Globus pallidus (tissue), 1 donor: ENCODE measurements at regions not wholly inside any gene's neighbourhood (a gene's known extent, or its start where the extent isn't known, plus 50 kb on each side); places are given as distances from the start of the nearest gene placed in this dataset.
"Not testable (repeated sequence)": the region's sequence is repeated elsewhere in the genome, so short reads cannot be mapped to it uniquely, and the experiment has no call there.

Experiments
- DNase-seq: peaks from one replicate; pipeline ENCODE4 v3.0.0-alpha.2; 2015; ENCODE audit warnings: low spot score

DNA sequence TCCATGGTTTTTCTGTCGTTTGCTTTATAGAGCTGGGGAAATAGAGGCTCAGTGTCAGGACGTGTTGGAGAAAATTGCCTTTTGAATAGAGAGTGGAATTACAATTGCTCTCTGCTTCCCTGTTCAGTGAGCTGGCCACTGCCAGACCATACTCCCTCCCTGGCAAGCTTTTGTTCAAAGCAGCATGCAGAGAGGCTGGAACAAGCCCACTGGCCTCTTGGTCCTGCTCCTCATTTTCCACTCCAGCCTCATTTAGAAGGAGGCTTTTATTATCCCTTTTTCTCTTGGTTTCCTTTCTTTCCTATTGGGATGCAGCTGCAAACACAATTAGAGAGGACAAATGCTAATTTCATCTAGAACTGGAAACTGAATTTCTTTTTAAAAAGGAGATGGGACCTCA is 302.2 kb upstream of the PODXL start:
- DNase-seq = no peak

DNA sequence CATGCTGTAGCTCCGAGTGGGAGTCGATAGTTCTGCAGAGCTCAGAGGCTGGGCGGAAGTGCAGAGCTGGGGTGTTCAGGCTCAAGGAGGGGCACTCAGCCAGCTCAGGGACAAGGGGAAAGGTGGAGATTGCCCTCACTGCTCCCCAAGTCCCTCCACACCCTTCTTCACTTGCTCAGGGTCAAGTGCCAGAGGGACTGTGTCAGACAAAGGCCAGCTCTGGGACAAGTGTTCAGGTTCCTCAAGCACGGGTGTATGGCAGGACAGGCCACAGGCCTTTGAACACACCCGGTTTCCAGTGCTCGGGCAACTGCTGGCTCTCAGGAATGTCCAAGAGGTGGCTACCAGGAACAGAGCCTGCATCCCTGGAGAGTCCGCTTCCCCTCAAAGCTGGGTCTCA is 293.0 kb upstream of the PODXL start:
- DNase-seq = no peak

DNA sequence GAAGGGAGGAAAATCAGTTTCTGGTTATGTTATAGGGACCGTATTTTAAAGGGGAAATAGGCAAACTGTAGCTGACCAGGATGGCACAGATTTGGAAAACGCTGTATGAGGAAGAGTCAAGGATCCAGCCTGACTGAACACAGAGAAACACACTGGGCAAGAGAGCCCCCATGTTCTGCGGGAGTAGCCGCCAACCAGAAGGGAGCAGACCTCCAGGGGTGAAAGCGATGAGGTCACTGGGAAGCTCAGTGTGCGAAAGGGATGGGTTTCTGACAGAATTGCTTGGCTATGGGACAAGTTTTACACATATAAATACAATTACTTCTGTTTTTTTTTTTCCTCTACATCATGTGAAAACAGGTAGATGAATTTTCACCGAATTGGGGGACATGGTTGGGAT is 291.6 kb upstream of the PODXL start:
- DNase-seq = no peak

DNA sequence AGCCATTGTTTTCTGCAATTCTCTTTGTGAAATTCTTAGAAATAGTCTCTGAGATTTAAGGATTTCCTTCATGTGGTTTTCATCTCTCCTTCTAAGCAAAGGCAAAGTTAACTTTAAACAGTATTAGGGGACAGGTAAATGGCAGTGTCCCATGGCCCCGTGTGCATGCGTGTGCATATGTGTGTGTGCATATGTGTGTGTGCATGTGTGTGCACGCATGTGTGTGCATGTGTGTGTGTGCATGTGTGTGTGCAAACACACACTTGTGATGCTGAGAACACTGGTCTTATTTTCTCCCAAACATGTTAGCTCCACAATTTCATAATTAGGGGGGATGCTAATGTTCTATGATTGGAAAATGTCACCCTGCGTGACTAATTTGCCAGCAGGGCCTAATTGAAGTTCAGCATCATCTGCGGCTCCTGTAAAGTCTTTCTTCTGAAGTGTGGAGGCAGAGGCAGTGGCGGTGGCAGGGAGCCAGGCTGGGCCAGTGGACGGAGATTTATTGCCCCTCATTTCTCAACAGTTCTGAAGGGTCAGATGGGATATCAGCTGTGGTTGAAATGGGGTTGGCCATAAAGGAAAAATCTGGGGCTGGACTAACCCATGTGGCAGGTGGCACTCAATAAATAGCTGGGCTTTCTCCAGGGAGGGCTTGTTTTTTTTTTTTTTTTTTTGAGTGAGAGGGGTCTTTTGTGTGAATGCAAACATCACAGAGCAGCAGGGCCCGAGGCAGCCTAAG is 289.3 kb upstream of the PODXL start:
- DNase-seq = no peak

DNA sequence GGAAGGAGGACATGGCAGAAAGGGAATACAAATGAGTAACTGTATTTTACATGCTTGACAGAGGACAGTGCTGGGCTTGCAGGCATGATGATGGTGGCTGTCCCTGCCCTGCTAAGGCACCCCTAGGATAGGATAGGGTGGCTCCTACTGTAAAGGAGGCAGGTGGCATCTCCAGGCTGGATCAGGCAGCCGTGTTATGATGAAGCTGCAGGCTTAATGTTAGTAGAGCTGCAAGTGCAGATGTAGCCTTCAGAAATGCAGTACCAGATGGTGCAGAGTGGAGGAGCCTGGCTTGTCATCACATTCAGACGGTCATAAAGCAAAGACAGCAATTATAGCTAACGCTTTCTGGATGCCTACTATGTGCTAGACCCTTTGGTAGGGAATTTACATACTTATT is 287.9 kb upstream of the PODXL start:
- no peak for DNase-seq

DNA sequence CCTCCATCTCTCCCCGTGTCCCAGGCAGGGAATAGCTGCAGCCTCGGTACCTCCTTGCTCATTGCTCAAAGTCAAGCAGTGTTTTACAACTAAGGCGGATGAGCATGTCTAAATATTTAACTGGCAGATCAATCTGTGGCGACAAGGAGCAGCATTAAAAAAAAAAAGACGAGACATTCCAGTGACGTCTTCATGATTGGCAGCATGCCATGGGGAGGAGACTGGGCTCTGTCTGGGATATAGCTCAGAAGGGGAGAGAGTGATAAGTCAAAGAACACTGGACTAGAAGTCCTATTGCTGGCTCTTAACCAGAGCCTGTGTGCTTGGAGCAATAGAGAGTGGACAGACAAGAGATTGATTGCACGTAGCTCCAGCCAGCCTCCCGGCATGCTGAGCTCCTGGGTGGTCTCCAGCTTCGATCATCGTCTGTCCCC is 287.5 kb upstream of the PODXL start:
- DNase-seq = no peak

DNA sequence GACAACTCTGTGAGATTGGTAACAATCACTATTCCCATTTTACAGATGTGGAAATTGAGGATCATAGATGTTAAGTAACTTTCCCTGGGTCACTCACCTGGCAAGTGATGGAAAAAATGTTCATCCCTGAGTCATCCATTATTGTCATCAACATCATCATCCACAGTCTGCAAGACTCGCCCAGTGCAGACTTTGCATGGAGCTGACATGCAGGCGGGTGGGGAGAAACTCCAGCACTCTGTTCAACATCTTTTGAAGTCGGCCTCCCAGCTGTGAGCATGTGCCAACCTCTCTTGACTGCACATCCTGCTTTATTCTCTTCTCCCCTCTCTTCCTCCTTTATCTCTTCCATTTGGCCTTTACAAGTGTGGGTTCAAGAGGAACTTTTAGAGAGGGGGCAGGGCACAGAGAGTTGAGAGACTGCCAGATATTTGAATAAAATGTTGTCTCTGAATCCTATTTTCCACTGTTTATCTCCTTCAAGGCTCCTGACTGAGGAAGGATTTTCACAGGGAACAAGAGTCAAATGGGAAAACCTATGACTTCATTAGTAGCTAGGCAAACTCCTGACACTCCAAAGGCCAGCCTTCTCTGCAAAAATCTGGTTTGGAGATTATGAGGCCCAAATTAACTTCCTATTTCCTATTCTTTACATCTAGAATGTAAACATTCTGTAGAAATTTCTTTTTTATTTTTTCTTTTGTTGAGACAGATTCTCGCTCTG is 283.7 kb upstream of the PODXL start:
- no peak for DNase-seq

DNA sequence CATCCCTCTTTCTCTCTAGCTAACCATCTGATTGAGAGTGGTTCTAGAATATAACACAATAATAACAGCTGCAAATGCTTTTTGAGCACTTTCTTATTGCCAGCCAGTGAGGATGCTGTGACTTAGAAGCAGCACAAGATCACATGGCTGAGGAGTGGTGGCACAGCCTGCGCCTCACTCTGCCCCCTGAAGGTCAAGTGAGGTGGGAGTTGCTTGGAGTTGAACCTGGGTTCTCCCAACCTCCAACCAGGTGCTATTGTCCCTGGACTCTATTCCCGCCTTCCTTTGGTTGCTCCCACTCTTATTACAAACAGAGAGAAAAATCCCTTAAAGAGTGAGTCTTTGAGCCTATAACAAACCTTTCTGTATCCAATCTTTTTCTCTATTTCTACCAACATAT is 280.3 kb upstream of the PODXL start:
- DNase-seq = no peak

DNA sequence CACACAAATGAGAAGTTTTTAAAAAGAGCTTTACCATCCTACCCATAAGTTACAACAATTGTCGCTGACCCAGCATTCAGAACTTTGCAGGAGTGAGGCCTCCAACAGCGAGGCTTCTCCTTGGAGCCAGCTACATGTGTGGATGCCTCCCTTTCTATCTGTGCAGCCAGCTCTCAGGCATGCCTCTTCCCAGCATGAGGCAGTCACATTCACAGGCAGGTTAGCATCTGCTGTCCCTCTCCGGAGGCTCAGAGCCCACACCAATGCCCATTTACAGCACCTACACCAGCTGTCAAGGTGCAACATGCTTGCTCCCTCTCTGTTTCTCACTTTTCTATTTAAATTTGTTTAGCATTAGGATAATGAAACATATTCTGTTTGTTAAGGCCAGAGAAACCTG is 278.7 kb upstream of the PODXL start:
- no peak for DNase-seq

DNA sequence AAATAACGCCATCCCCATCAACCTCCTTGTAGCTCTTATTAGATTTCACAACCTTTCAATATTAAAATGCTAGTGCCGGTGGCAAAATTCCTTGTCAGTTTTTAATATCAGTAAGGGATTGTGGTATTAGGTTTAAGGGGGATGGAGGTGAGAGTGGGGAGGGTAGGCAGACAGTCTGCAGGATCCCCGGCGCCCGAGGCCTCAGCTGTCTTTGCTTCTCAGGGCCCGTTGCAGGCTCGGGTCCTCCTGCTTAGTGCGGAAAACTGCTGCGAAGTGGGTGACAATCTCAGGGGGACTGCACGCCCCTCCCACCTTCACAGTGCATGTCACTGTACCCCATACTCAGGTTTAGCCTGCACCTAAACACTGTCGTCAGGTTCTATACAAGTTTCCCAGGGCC is 274.3 kb upstream of the PODXL start:
- no peak for DNase-seq

DNA sequence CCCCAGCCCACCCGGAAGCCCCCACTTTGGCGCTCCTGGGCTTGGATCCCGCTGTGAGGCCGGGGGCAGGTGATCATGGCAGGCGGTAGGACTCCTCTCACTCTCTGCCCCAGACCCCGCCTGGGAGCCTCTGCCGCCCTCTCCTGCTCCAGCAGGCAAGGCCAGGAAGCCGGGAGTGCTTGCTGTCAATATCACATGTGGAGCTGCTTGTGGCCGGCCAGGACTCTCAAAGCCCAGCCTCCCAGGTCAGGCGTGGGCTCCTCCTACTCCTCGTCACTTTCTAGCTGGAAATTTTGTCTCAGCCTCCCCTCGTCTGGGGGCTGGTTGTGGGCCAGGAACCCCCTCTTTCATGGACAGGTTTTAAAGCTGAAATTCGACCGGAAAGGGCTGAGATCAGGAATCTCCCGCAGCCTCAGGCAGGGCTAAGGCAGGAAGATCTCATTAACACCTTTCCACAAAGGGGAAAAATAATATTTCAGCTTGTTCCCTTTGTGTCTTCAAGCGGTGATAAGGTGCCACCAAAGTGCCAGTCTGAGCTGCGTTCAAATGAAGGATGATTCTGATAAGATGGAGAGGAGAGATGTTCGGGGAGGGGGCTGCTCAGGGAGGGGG is 273.6 kb upstream of the PODXL start:
- DNase-seq = no peak

DNA sequence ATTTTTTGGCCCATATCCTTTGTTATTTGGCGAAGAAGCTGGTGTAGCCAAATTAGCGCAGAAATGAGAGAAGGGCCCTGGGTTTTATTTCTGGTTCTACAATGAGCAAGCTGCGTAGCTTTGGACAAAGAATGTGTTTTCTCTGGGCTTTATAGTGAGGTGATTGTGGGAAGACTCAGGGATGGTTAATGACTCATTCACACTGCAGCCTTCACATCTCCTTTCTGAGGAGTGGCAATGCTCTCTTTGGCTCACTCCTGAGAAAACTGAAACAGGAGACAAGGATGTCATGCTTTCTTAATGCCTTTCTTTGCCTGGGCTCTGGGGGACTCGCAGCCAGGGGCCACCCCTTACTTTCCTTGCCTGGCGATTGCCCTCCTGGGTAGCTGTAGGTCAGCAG is 271.0 kb upstream of the PODXL start:
- DNase-seq = no peak

DNA sequence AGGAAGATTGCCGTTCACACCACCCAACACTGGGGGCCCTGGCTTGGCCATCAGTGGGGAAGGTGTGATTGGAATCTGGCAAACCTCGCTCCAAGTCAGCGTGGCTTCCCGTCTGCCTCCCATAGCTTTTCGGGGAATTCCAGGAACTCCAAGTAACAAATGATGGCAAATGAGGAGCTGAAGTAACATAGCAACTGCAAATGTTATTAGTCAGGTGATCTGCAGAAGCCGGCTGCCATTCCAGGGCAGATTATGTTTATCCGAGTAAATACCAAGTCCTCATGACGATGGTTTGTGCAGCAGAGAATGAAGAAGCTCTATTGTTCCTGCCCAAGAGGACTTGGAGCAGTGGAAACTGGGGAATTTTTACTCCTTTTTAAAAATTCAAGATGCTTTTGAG is 270.5 kb upstream of the PODXL start:
- DNase-seq = no peak

DNA sequence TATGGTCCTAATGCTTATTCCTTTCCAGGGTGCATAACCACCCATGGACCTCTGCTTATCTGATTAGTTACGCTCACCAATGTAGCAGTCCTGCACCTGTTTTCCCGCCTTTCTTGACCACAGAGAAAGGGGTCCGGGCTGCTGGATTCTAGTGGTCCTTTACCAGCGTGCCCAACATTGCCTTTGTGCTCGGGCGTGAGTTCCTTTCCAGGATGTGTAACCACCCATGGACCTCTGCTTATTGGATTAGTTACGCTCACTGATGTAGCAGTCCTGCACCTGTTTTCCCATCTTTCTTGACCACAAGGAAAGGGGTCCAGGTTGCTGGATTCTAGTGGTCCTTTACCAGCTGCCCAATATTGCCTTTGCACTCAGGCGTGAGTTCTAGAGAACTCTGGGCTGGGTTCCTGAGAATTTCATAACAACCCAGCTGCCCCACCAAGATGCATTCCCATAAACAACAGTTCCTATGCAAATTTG is 267.6 kb upstream of the PODXL start:
- DNase-seq = not testable (repeated sequence)

DNA sequence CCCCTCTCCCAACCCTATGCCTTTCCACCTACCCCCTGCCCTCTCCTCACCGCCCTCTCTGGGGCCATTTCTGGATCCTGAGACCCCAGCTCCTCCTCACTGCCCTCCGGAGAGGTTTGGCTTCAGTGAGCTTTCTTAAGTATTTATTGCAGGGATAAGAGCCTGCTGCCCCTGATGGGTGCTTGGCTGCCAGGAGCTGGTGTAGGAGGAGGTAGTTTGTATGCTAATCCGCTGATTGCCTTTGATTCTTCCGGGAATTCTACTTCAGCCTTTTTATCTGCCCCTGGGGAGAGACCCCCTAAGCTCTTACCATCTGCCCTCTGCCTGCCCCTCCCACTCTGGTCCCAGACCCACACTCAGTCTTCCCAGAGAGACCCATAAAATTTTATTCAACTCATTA is 263.5 kb upstream of the PODXL start:
- DNase-seq = no peak

DNA sequence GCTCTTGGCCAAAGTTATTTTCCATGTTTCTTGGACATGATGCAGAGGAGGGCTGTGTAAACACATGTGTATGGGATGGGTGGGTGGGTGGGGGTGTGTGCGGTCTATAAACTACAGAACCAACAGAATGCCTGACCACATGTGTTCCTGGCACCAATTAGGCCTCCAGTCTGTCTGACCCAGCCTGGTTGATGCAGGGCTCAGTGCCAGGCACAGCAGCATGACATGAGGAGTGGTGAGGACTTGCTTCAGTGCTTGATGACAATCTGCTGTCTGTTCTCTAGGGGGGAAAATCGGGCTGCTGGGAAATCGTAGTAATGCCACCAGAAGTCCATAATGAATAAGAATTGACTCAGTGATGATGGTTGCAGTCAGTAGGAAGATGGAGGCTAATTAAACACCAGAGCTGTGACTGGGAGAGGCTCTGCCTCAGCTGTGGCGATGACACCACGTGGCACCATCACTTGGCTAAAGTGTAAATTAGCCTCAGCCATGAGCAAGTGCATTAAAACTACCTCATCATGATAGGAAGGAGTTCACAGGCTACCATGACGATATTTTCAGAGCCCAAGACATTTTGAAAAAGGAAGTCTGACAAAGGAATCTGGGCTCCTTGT is 260.1 kb upstream of the PODXL start:
- peak; percentile 4 for DNase-seq

DNA sequence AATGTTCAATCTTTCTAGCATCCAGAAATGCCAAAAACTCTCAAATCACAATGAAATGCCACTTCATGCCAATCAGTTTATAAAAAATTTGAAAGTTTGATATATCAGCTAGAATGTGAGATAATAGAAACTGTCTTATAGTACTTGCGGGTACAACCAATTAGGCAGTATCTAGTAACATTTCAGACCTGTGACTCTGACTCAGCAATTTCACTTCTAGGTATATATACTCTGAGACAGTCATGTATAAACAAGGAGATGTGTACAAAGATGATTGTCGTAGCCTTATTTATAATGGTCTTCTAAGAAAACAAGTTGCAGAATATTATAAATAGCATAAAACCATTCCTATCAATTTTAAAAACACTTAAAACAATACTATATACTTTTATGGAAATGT is 252.3 kb upstream of the PODXL start:
- DNase-seq = no peak

DNA sequence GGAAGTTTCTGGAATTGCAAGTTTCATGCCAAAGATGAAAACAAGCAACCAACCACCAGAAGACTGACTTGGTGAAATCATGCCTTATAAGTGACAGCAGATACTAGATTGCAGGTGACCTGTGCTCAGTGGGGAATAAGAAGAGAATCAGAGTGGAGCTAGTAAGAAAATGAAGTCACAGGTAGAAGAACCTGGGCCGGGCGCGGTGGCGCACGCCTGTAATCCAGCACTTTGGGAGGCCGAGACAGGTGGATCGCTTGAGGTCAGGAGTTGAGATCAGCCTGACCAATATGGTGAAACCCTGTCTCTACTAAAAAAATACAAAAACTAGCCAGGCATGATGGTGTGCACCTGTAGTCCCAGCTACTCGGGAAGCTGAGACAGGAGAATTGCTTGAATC is 251.7 kb upstream of the PODXL start:
- not testable (repeated sequence) for DNase-seq

DNA sequence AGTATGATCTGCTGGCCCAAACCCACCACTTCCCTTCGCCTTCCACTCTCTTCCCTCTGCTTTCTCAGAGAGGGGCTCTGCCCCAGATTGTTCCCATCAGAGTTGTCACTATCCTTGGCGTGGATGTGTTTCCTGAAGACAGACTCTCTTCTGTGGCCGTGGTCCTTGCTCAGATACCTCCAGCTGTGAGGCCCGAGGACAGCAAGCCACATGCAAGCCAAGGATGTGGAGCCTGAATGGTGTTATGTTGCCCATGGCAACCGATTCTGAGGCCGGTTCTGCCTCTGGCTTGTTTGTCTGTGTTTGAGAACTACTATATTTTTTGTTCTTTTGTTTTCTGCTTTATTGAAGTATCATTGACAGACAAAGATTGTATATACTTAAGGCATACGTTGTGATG is 247.4 kb upstream of the PODXL start:
- DNase-seq = no peak

DNA sequence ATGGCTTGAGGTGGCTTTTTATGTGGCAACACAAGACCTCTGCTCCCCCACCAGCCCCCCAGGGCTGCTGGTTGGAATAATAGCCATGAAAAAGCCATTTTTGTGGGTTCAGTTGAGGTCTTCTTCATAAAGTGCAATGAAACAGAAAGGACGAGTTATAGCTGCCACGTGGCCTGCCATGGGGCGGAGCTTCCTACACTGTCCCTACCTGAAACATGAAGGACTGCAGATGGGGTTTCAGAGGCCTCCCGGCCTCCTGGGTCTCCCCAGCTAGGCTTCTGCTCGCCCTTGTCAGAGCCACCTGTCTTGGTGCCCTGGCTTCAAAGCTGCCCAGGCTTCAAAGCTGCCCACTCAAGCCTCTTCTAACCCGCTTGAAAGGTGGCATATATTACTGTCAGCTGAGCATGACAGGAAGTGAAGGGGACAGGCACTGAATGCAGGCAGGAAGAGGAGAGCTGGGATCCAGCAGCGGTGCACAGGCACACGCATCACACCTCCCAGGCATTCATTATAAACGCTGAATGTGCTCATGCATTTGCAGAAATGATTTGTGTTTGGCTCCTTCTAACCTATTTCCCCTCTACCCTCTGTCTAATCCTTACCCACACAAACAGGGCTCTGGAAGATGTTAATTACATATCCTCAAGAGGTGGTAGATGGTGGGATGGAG is 245.9 kb upstream of the PODXL start:
- no peak for DNase-seq

DNA sequence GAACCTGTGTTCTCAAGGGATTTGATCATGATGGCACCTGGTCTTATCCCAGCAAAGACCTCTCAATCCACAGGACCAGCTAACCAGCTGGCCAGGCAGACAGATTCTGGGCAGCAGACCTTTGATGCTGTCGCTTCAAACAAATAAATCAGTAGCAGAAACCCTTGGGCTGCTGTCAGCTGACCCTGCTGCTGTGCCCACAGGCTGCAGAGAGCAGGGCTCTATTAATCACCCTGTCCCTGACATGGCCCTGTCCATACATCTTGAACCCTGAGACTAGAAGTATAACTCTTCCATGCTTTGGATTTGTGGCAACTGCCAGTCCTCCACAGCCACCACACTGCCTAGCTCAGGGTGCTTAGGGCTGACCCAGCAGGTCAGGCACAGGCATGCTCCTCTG is 244.1 kb upstream of the PODXL start:
- DNase-seq = no peak

DNA sequence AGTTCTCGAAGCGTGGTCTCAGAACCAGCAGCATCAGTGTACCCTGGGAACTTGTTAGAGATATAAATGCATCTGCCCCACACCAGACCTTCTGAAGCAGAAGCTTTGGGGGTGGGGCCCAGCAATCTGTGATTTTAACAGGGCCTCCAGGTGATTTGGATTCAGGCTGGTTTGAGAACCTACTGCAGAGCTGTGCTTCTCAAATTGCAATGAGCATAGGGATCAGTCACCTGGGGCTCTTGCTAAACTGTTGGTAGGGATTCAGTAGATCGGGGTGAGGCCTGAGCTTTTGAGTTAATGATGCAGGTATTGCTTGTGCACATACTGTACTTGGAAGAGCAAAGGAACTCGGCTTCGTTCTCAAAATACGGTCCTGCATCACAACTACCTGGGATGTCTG is 243.6 kb upstream of the PODXL start:
- DNase-seq = no peak
